ENCODE measurements at regions not wholly inside any gene's neighbourhood (a gene's known extent, or its start where the extent isn't known, plus 50 kb on each side); places are given as distances from the start of the nearest gene placed in this dataset.

- Mint-ChIP-seq H3K27me3 (ENCODE audit: insufficient read depth, low read depth, poor library complexity) (peaks cover 5% of the 10 kb centered on the region), H3K4me3 (no peak overlapping the region), H3K4me1 (peaks cover 67% of the 10 kb centered on the region), H3K27ac (no peak overlapping the region), H3K9me3 (no peaks in the 10 kb centered on the region), H3K36me3 (ENCODE audit: low read depth) (no peaks in the 10 kb centered on the region)
- ATAC-seq (no peak), DNase-seq (ENCODE audit: low spot score) (no peak)
- no peaks in the 10 kb centered on the region for H3K9me2 ChIP-seq (ENCODE audit: insufficient read depth)
- peaks cover 40% of the 10 kb centered on the region for H3K4me1 ChIP-seq (ENCODE audit: insufficient read depth)
- no peaks in the 10 kb centered on the region for H3K36me3 ChIP-seq (ENCODE audit: insufficient read depth)
- no peak overlapping the region for H3K4me3 ChIP-seq
- no peak for TF ChIP-seq ZNF331 (CRISPR knock-in tag; IDR thresholded peaks at IDR 0.05; ENCODE audit: low read depth)
- no peak for TF ChIP-seq POLR2AphosphoS5 (IDR thresholded peaks at IDR 0.05; ENCODE audit: low read depth)
- TF ChIP-seq NANOG (IDR thresholded peaks at IDR 0.05; ENCODE audit: borderline replicate concordance), result no peak
- TF ChIP-seq ZNF114 (CRISPR knock-in tag; IDR thresholded peaks at IDR 0.05), result no peak
- no peak for TF ChIP-seq CTCF (conservative IDR thresholded peaks at IDR 0.05; ENCODE audit: low read depth in 2 of 2)
- no peak for TF ChIP-seq JUNB (IDR thresholded peaks at IDR 0.05; ENCODE audit: unreplicated experiment)
- no peak for TF ChIP-seq EZH2 (IDR thresholded peaks at IDR 0.05; ENCODE audit: low read depth, unreplicated experiment)
- no peak for TF ChIP-seq STAT1 (IDR thresholded peaks at IDR 0.05; ENCODE audit: unreplicated experiment)
- TF ChIP-seq ZNF462 (CRISPR knock-in tag; IDR thresholded peaks at IDR 0.05), result no peak
- TF ChIP-seq REST (IDR thresholded peaks at IDR 0.05; ENCODE audit: unreplicated experiment), result no peak
- TF ChIP-seq EZH2phosphoT487 (IDR thresholded peaks at IDR 0.05; ENCODE audit: unreplicated experiment), result no peak
- TF ChIP-seq ETS1 (IDR thresholded peaks at IDR 0.05), result no peak
- no peak for TF ChIP-seq CREB1 (CRISPR knock-in tag; IDR thresholded peaks at IDR 0.05; ENCODE audit: low read depth)
- H3K27me3 ChIP-seq (ENCODE audit: insufficient read depth), result no peaks in the 10 kb centered on the region
- no peak overlapping the region for H3K27ac ChIP-seq (ENCODE audit: low read depth)
- H3K79me2 ChIP-seq (replicated peaks; ENCODE audit: insufficient read depth), result no peaks in the 10 kb centered on the region
- no peaks in the 10 kb centered on the region for H3F3A ChIP-seq (replicated peaks; ENCODE audit: low read depth)
- no peak overlapping the region for H2AFZ ChIP-seq
- no peaks in the 10 kb centered on the region for H4K20me1 ChIP-seq (replicated peaks; ENCODE audit: insufficient read depth)
- H3K4me2 ChIP-seq, result no peak overlapping the region
Observed at GRCh38 chr16:54508351-54508750, 221.8 kb upstream of the IRX3 start.
